B cell (primary cell): ENCODE measurements at regions not wholly inside any gene's neighbourhood (a gene's known extent, or its start where the extent isn't known, plus 50 kb on each side); places are given as distances from the start of the nearest gene placed in this dataset.

ENCODE experiments used
- ATAC-seq: fragments of 200-7000 bp; cut with Tn5 transposase; one replicate; pipeline ENCODE4 v1.10.0; 2021; ENCODE audit warnings: low read depth, mild to moderate bottlenecking, moderate number of reproducible peaks, moderate library complexity
- CTCF ChIA-PET: fragments of 350-600 bp; sonication (Branson Sonifier 250); formaldehyde crosslinking; loops from one replicate; lab custom pipeline; 2021; ENCODE audit warnings: antibody characterized with exemption, inconsistent platforms; lab: Charles Lee
- POLR2A ChIA-PET: fragments of 350-600 bp; sonication (Branson Sonifier 250); formaldehyde crosslinking; loops from one replicate; lab custom pipeline; 2021; ENCODE audit warnings: antibody characterized with exemption; lab: Charles Lee
- DNase-seq: peaks from one replicate; pipeline ENCODE4 v3.0.0; 2013
- H2AFZ ChIP-seq: 2 replicates; pipeline ENCODE4 v1.6.1; 2012; ENCODE audit warnings: mild to moderate bottlenecking, low read depth, low read length; ENCODE audit not compliant: insufficient read depth, poor library complexity, severe bottlenecking
- H3K27ac ChIP-seq, 2 donors: 1 replicate in 1 of 2; 2 replicates in 1 of 2; pipeline ENCODE4 v1.5.1; 2012 to 2013; ENCODE audit warnings: low read length in 2 of 2, mild to moderate bottlenecking in 2 of 2, moderate library complexity in 1 of 2
- H3K27me3 ChIP-seq, 4 experiments: fragments of 200-600 bp in 1 of 4; sonication (generic) in 1 of 4; replicated peaks in 1 of 4; 1 replicate in 2 of 4; 2 replicates in 2 of 4; pipeline versions ENCODE4 v1.6.1 to v1.7.0; 2013 to 2016; ENCODE audit warnings: low read length in 3 of 4, mild to moderate bottlenecking in 2 of 4, mixed read lengths in 1 of 4, moderate library complexity in 1 of 4; ENCODE audit not compliant: insufficient read depth in 4 of 4, control insufficient read depth in 3 of 4; ENCODE audit errors: control extremely low read depth in 1 of 4
- H3K36me3 ChIP-seq, 2 experiments: replicated peaks in 1 of 2; 1 replicate in 1 of 2; 2 replicates in 1 of 2; pipeline versions ENCODE4 v1.6.1 to v1.7.1; 2013; ENCODE audit warnings: low read length in 1 of 2; ENCODE audit not compliant: insufficient read depth in 2 of 2, control insufficient read depth in 1 of 2; ENCODE audit errors: control extremely low read depth in 1 of 2, extremely low read depth in 1 of 2
- H3K4me1 ChIP-seq, 2 donors: fragments of 200-600 bp in 1 of 2; sonication (generic) in 1 of 2; 1 replicate in 1 of 2; 2 replicates in 1 of 2; pipeline versions ENCODE4 v1.5.1 to v1.6.1; 2013 to 2017; ENCODE audit warnings: low read length in 2 of 2; ENCODE audit not compliant: control insufficient read depth in 2 of 2, insufficient read depth in 2 of 2
- H3K4me2 ChIP-seq: replicated peaks from 2 replicates; pipeline ENCODE3; 2012; ENCODE audit warnings: mild to moderate bottlenecking, low read depth, low read length; ENCODE audit not compliant: poor library complexity, severe bottlenecking
- H3K4me3 ChIP-seq, 5 experiments: fragments of 200-600 bp in 1 of 5; sonication (generic) in 1 of 5; 1 replicate in 3 of 5; 2 replicates in 2 of 5; pipeline versions ENCODE4 v1.5.1 to v1.7.0; 2011 to 2016; ENCODE audit warnings: low read length in 4 of 5, mild to moderate bottlenecking in 4 of 5, low read depth in 2 of 5, control low read depth in 1 of 5, moderate library complexity in 1 of 5; ENCODE audit not compliant: insufficient read depth in 1 of 5; ENCODE audit errors: control extremely low read depth in 1 of 5, extremely low read depth in 1 of 5
- H3K79me2 ChIP-seq: fragments of 200-600 bp; sonication (generic); one replicate; pipeline ENCODE4 v1.6.0; 2016; ENCODE audit warnings: low read length; ENCODE audit not compliant: control insufficient read depth, insufficient read depth
- H3K9ac ChIP-seq: fragments of 200-600 bp; sonication (generic); 2 replicates; pipeline ENCODE4 v1.6.1; 2017; ENCODE audit warnings: mild to moderate bottlenecking, low read length, moderate library complexity
- H3K9me3 ChIP-seq, 3 donors: one replicate each; pipeline versions ENCODE4 v1.6.1 to v1.7.1; 2013; ENCODE audit warnings: low read length in 2 of 3; ENCODE audit not compliant: control insufficient read depth in 2 of 3, insufficient read depth in 1 of 3; ENCODE audit errors: control extremely low read depth in 1 of 3
- H4K20me1 ChIP-seq: 2 replicates; pipeline ENCODE4 v1.6.0; 2012; ENCODE audit warnings: mild to moderate bottlenecking, low read length; ENCODE audit not compliant: insufficient read depth, control insufficient read depth, poor library complexity, severe bottlenecking
- H3K27ac Mint-ChIP-seq: one replicate; pipeline ENCODE4 v1.8.0; 2021; ENCODE audit warnings: mixed read lengths
- H3K27me3 Mint-ChIP-seq: one replicate; pipeline ENCODE4 v1.8.0; 2021; ENCODE audit warnings: mixed read lengths
- H3K4me1 Mint-ChIP-seq: one replicate; pipeline ENCODE4 v1.8.0; 2021; ENCODE audit warnings: mixed read lengths
- H3K4me3 Mint-ChIP-seq: one replicate; pipeline ENCODE4 v1.8.0; 2021; ENCODE audit warnings: mixed read lengths
- H3K9me3 Mint-ChIP-seq: one replicate; pipeline ENCODE4 v1.8.0; 2022; ENCODE audit warnings: mixed read lengths; ENCODE audit not compliant: insufficient read depth
- EZH2 ChIP-seq: IDR thresholded peaks from 2 replicates; pipeline ENCODE4 v1.6.1; 2012; ENCODE audit warnings: borderline replicate concordance, low read depth, mild to moderate bottlenecking, moderate library complexity, low read length; ENCODE audit not compliant: insufficient read depth, poor library complexity, severe bottlenecking
- WGBS: methylation state at CpG from one replicate; pipeline ENCODE4 v1.1.5; 2013; ENCODE audit warnings: missing lambda C conversion rate; ENCODE audit not compliant: insufficient coverage; 5-methylcytosine and 5-hydroxymethylcytosine counted together
- intact Hi-C: fragments of 100-400 bp; cut with micrococcal nuclease; formaldehyde crosslinking; loops from one replicate; pipeline ENCODE4 v1.10.0; 2022
- TF ChIP-seq, protein P1 (sequence below): fragments of 200-600 bp; IDR thresholded peaks from one replicate; pipeline ENCODE4 v1.8.0; 2022; ENCODE audit warnings: antibody characterized with exemption, mild to moderate bottlenecking

DNA sequence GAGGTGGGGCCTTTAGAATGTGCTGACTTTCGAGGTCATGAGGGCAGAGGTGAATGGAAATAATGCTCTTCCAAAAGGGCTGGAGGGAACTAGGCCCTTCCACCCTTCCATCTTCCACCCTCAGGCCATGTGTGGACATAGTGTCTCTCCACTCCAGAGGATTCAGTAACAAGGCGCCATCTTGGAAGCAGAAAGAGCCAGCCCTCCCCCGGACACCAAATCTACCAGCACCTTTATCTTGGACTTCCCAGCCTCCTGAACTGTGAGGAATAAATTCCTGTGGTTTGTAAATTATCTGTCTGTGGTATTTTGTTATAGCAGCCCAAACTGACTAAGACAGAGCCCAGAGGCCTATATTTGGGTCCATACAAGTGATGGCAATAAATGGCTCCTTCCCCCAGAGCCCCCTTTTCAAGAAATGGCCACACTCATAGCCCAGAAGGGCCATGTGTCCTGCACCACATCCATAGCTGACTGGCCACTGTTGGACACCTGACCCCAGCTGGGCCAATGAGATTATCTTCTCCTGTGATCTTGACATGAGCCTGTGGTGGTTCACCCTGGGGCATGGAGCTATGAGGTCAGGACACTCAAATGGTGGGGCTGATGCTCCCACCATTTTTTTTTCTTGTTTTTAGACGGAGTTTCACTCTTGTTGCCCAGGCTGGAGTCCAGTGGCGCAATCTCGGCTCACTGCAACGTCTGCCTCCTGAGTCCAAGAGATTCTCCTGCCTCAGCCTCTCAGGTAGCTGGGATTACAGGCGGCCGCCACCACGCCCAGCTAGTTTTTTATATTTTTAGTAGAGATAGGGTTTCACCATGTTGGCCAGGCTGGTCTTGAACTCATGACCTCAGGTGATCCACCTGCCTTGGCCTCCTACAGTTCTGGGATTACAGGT lies 114.9 kb downstream of the RRAGC start:
- Histone ChIP-seq H3K4me3 (no peak overlapping the region), H3K4me2 (no peak overlapping the region), H2AFZ (no peak overlapping the region), H3K27ac (no peak overlapping the region), H3K27me3 (no peaks in the 10 kb centered on the region), H4K20me1 (no peaks in the 10 kb centered on the region), H3K79me2 (no peaks in the 10 kb centered on the region), H3K9me3 (no peaks in the 10 kb centered on the region), H3K36me3 (no peaks in the 10 kb centered on the region), H3K9ac (no peak overlapping the region), H3K4me1 (no peaks in the 10 kb centered on the region)
- ATAC-seq (no peak), DNase-seq (no peak)
- H3K4me1 Mint-ChIP-seq = no peaks in the 10 kb centered on the region
- CTCF ChIA-PET = interaction anchor here (1.1 kb wide), 1 partner anchor 177 kb away, joined by 3 read pairs; no protein-coding TSS in a partner anchor
- peaks cover 15% of the 10 kb centered on the region for H3K27me3 Mint-ChIP-seq
- intact Hi-C loops = no loop called here
- POLR2A ChIA-PET = no interaction called here
- H3K9me3 Mint-ChIP-seq = no peaks in the 10 kb centered on the region
- TF ChIP-seq, protein P1, sequence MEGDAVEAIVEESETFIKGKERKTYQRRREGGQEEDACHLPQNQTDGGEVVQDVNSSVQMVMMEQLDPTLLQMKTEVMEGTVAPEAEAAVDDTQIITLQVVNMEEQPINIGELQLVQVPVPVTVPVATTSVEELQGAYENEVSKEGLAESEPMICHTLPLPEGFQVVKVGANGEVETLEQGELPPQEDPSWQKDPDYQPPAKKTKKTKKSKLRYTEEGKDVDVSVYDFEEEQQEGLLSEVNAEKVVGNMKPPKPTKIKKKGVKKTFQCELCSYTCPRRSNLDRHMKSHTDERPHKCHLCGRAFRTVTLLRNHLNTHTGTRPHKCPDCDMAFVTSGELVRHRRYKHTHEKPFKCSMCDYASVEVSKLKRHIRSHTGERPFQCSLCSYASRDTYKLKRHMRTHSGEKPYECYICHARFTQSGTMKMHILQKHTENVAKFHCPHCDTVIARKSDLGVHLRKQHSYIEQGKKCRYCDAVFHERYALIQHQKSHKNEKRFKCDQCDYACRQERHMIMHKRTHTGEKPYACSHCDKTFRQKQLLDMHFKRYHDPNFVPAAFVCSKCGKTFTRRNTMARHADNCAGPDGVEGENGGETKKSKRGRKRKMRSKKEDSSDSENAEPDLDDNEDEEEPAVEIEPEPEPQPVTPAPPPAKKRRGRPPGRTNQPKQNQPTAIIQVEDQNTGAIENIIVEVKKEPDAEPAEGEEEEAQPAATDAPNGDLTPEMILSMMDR = no peak
- TF ChIP-seq EZH2 = no peak
- H3K4me3 Mint-ChIP-seq = no peak overlapping the region
- no peak overlapping the region for H3K27ac Mint-ChIP-seq
- 89% methylated on average over 4 of the region's 10 CpGs for WGBS

DNA sequence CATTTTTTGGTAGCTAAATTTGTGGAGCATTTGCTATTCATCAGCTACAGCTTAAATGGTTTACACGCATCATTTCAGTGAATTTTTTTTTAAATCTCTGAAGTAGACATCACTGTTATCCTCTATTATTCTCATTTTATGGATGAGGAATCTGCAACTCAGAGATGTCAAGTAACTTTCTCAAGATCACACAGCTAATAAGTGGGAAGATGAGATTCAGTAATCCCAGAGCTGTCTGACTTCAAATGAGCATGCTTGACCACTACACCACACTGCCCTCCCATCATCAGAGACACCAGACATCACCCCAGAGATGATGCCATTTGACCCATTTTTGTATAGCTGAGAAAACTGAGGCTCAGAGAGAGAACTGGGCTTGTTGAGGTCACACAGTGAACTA lies 116.4 kb downstream of the RRAGC start:
- Mint-ChIP-seq H3K4me3 (no peak overlapping the region), H3K27ac (no peak overlapping the region), H3K4me1 (no peaks in the 10 kb centered on the region), H3K27me3 (peaks cover 6% of the 10 kb centered on the region), H3K9me3 (no peaks in the 10 kb centered on the region)
- no peaks in the 10 kb centered on the region for H3K36me3 ChIP-seq
- H3K79me2 ChIP-seq = no peaks in the 10 kb centered on the region
- no peak for TF ChIP-seq EZH2
- TF ChIP-seq, protein P1 = no peak
- intact Hi-C loops = no loop called here
- H3K27me3 ChIP-seq = no peaks in the 10 kb centered on the region
- no peak for DNase-seq
- H3K4me1 ChIP-seq = no peaks in the 10 kb centered on the region
- no peak overlapping the region for H3K9ac ChIP-seq
- H4K20me1 ChIP-seq = no peaks in the 10 kb centered on the region
- no peak overlapping the region for H2AFZ ChIP-seq
- H3K4me3 ChIP-seq = no peak overlapping the region
- ChIA-PET CTCF (interaction anchor here (1.1 kb wide), 1 partner anchor 175 kb away, joined by 3 read pairs; no protein-coding TSS in a partner anchor), POLR2A (no interaction called here)
- no peak overlapping the region for H3K27ac ChIP-seq
- H3K9me3 ChIP-seq = no peaks in the 10 kb centered on the region
- H3K4me2 ChIP-seq = no peak overlapping the region
- WGBS = no CpG with 5 or more reads among the region's 1 CpG
- ATAC-seq = no peak
